HCT116 (cell line): ENCODE measurements at regions not wholly inside any gene's neighbourhood (a gene's known extent, or its start where the extent isn't known, plus 50 kb on each side); places are given as distances from the start of the nearest gene placed in this dataset.

Experiments
- ATAC-seq: fragments of 200-7000 bp; cut with Tn5 transposase; 2 replicates; pipeline ENCODE4 v1.9.1; 2020; ENCODE audit warnings: mild to moderate bottlenecking, moderate library complexity
- BruUV-seq: library from RNA; stranded (reverse); fragments of 400-500 nt; replicated peaks from 2 replicates; lab custom pipeline; 2021; lab: Mats Ljungman, UMichigan
- CTCF ChIA-PET: fragments of 300-600 bp; sonication (Branson Sonifier 250); formaldehyde crosslinking; loops from one replicate; lab custom pipeline; 2021; ENCODE audit warnings: antibody characterized with exemption; lab: Charles Lee
- POLR2A ChIA-PET: fragments of 300-600, 350-600 bp; sonication (Branson Sonifier 250); formaldehyde crosslinking; loops from one replicate; lab custom pipeline; 2021; ENCODE audit warnings: antibody characterized with exemption; lab: Charles Lee
- RAD21 ChIA-PET, 2 experiments: fragments of 300-600 bp; sonication (Branson Sonifier 250); formaldehyde crosslinking; loops; one replicate each; lab custom pipeline; 2023; ENCODE audit warnings: low total read pairs in 2 of 2; ENCODE audit not compliant: uncharacterized antibody in 2 of 2, unreplicated experiment in 2 of 2, low non-redundant PET in 1 of 2; lab: Charles Lee
- DNase-seq: peaks from one replicate; pipeline ENCODE4 v3.0.0-alpha.2; 2010; ENCODE audit warnings: low read depth, low spot score
- H2AFZ ChIP-seq: fragments of 200-600 bp; shearing (Covaris generic), sonication (generic); 2 replicates; pipeline ENCODE4 v1.6.1; 2017; ENCODE audit warnings: low read depth, mixed run types, mixed read lengths, antibody characterized with exemption, low read length; ENCODE audit not compliant: poor library complexity, severe bottlenecking
- H3K27ac ChIP-seq: 2 replicates; pipeline ENCODE4 v1.5.1; 2012; ENCODE audit warnings: low read depth, low read length
- H3K27me3 ChIP-seq: fragments of 200-600 bp; sonication (generic); 2 replicates; pipeline ENCODE4 v1.6.1; 2016; ENCODE audit warnings: mixed run types, low read length, mixed read lengths; ENCODE audit not compliant: insufficient read depth
- H3K36me3 ChIP-seq, 2 experiments: fragments of 200-500 bp in 1 of 2; fragments of 200-600 bp in 1 of 2; sonication (Bioruptor generic) in 1 of 2; sonication (generic) in 1 of 2; 2 replicates each; pipeline versions ENCODE4 v1.5.1 to v1.6.1; 2014 to 2016; ENCODE audit warnings: low read length in 2 of 2, inconsistent platforms in 1 of 2, mixed read lengths in 1 of 2, mixed run types in 1 of 2; ENCODE audit not compliant: insufficient read depth in 2 of 2, control insufficient read depth in 1 of 2
- H3K4me1 ChIP-seq, 2 experiments: fragments of 200-600 bp in 1 of 2; sonication (generic) in 1 of 2; 2 replicates each; pipeline versions ENCODE4 v1.5.1 to v1.6.1; 2012 to 2017; ENCODE audit warnings: low read length in 2 of 2, inconsistent platforms in 1 of 2, mild to moderate bottlenecking in 1 of 2, mixed read lengths in 1 of 2, mixed run types in 1 of 2, moderate library complexity in 1 of 2; ENCODE audit not compliant: insufficient read depth in 2 of 2, control insufficient read depth in 1 of 2
- H3K4me2 ChIP-seq: fragments of 200-600 bp; sonication (generic); 2 replicates; pipeline ENCODE4 v1.6.1; 2017; ENCODE audit warnings: mixed run types, low read length, mixed read lengths
- H3K4me3 ChIP-seq, 2 experiments: fragments of 200-600 bp in 1 of 2; sonication (generic) in 1 of 2; replicated peaks in 1 of 2; 2 replicates each; pipeline ENCODE4 v1.5.1; 2011 to 2016; ENCODE audit warnings: low read length in 2 of 2, control low read depth in 1 of 2, low read depth in 1 of 2, mild to moderate bottlenecking in 1 of 2, mixed read lengths in 1 of 2, mixed run types in 1 of 2
- H3K79me2 ChIP-seq: fragments of 200-600 bp; sonication (generic); 2 replicates; pipeline ENCODE4 v1.6.1; 2017; ENCODE audit warnings: mild to moderate bottlenecking, mixed run types, low read length, moderate library complexity, mixed read lengths; ENCODE audit not compliant: insufficient read depth
- H3K9ac ChIP-seq: fragments of 200-600 bp; sonication (generic); 2 replicates; pipeline ENCODE4 v1.6.1; 2016; ENCODE audit warnings: low read length, mixed read lengths
- H3K9me2 ChIP-seq: fragments of 200-600 bp; sonication (generic), shearing (Covaris generic); 2 replicates; pipeline ENCODE4 v1.6.1; 2017; ENCODE audit warnings: mixed run types, mild to moderate bottlenecking, moderate library complexity; ENCODE audit not compliant: insufficient read depth
- H3K9me3 ChIP-seq, 2 experiments: fragments of 200-500 bp in 1 of 2; fragments of 200-600 bp in 1 of 2; sonication (Bioruptor generic) in 1 of 2; sonication (generic) in 1 of 2; 2 replicates each; pipeline ENCODE4 v1.6.1; 2014 to 2017; ENCODE audit warnings: low read length in 2 of 2, mixed read lengths in 2 of 2, inconsistent platforms in 1 of 2, low read depth in 1 of 2, mild to moderate bottlenecking in 1 of 2, mixed run types in 1 of 2, moderate library complexity in 1 of 2; ENCODE audit not compliant: control insufficient read depth in 1 of 2, insufficient read depth in 1 of 2
- H4K20me1 ChIP-seq: fragments of 200-600 bp; sonication (generic), shearing (Covaris generic); 2 replicates; pipeline ENCODE4 v1.6.1; 2017; ENCODE audit warnings: mixed run types, mild to moderate bottlenecking, moderate library complexity; ENCODE audit not compliant: insufficient read depth
- ATF3 ChIP-seq: IDR thresholded peaks from 2 replicates; pipeline ENCODE4 v1.6.1; 2012
- EGR1 ChIP-seq: IDR thresholded peaks from 2 replicates; pipeline ENCODE4 v1.6.1; 2012; ENCODE audit warnings: low read depth
- ELF1 ChIP-seq: IDR thresholded peaks from 2 replicates; pipeline ENCODE4 v1.6.1; 2012; ENCODE audit warnings: low read depth, borderline replicate concordance
- JUND ChIP-seq: IDR thresholded peaks from 2 replicates; pipeline ENCODE4 v1.6.1; 2012
- RAD21 ChIP-seq: IDR thresholded peaks from 2 replicates; pipeline ENCODE4 v1.6.1; 2012; ENCODE audit warnings: low read depth, mild to moderate bottlenecking
- REST ChIP-seq: IDR thresholded peaks from 2 replicates; pipeline ENCODE4 v1.6.1; 2012; ENCODE audit warnings: low read depth
- SIN3A ChIP-seq: IDR thresholded peaks from 2 replicates; pipeline ENCODE4 v1.6.1; 2012; ENCODE audit warnings: low read depth
- SRF ChIP-seq: IDR thresholded peaks from 2 replicates; pipeline ENCODE4 v1.6.1; 2012; ENCODE audit warnings: low read depth
- intact Hi-C: fragments of 100-400 bp; cut with micrococcal nuclease; formaldehyde crosslinking; loops from 2 replicates; pipeline ENCODE4 v1.10.0; 2022

- Histone ChIP-seq H3K9me2 (no peaks in the 10 kb centered on the region), H3K4me1 (peaks cover 0 to 18% of the 10 kb centered on the region in 2 experiments; a peak in 2 of 4 replicates), H2AFZ (no peak overlapping the region), H3K27ac (no peak overlapping the region), H3K9ac (no peak overlapping the region), H3K27me3 (no peaks in the 10 kb centered on the region), H3K79me2 (no peaks in the 10 kb centered on the region), H3K36me3 (no peaks in the 10 kb centered on the region), H4K20me1 (no peaks in the 10 kb centered on the region), H3K4me2 (no peak overlapping the region), H3K9me3 (no peaks in the 10 kb centered on the region), H3K4me3 (no peak overlapping the region)
- POLR2A ChIA-PET = interaction anchor here (0.7 kb wide), 1 partner anchor 238 kb away, joined by 3 read pairs; no protein-coding TSS in a partner anchor
- intact Hi-C loops = no loop called here
- no peak for DNase-seq
- no peak for TF ChIP-seq RAD21
- no peak for TF ChIP-seq ELF1
- no peak for TF ChIP-seq JUND
- TF ChIP-seq EGR1 = no peak
- TF ChIP-seq SIN3A = no peak
- no peak for TF ChIP-seq REST
- TF ChIP-seq ATF3 = no peak
- TF ChIP-seq SRF = no peak
- RAD21 ChIA-PET = no interaction called here
- no TSS peak for BruUV-seq
- ATAC-seq = no peak
- CTCF ChIA-PET = no interaction called here
These were observed 868.5 kb downstream of the BRINP3 start for GRCh38 chr1:189609167-189609566.
